Endothelial cell of umbilical vein (primary cell): ENCODE measurements at regions not wholly inside any gene's neighbourhood (a gene's known extent, or its start where the extent isn't known, plus 50 kb on each side); places are given as distances from the start of the nearest gene placed in this dataset.

Source experiments
- BruUV-seq: library from RNA; stranded (reverse); fragments of 400-500 nt; replicated peaks from 2 replicates; lab custom pipeline; 2021; lab: Mats Ljungman, UMichigan
- CTCF ChIA-PET: fragments of 300-600, 350-600 bp; sonication (Branson Sonifier 250); formaldehyde crosslinking; loops from one replicate; lab custom pipeline; 2021; ENCODE audit warnings: antibody characterized with exemption, inconsistent platforms; lab: Charles Lee
- POLR2A ChIA-PET: fragments of 300-600, 350-600 bp; sonication (Branson Sonifier 250); formaldehyde crosslinking; loops from one replicate; lab custom pipeline; 2021; ENCODE audit warnings: antibody characterized with exemption, inconsistent platforms; lab: Charles Lee
- DNase-seq: peaks from one replicate; pipeline ENCODE4 v3.0.0-alpha.2; 2011; ENCODE audit warnings: low read depth, low spot score
- FAIRE-seq: peaks from 2 replicates; lab custom pipeline; 2011; peaks lifted over from hg19 to GRCh38; lab: Jason Lieb, UNC
- H2AFZ ChIP-seq: 2 replicates; pipeline ENCODE4 v1.6.0; 2012; ENCODE audit warnings: low read depth, low read length, control low read depth, inconsistent platforms
- H3K27ac ChIP-seq: 2 replicates; pipeline ENCODE4 v1.5.1; 2011; ENCODE audit warnings: low read depth, mild to moderate bottlenecking, control low read depth, low read length, moderate library complexity; ENCODE audit not compliant: insufficient read depth
- H3K27me3 ChIP-seq, 2 experiments: 2 replicates each; pipeline versions ENCODE4 v1.6.0 to v1.6.1; 2011; ENCODE audit warnings: low read length in 2 of 2, mixed read lengths in 1 of 2; ENCODE audit not compliant: control insufficient read depth in 2 of 2, insufficient read depth in 2 of 2
- H3K36me3 ChIP-seq, 2 experiments: 2 replicates in 1 of 2; 3 replicates in 1 of 2; pipeline ENCODE4 v1.5.1; 2011; ENCODE audit warnings: low read length in 2 of 2, mild to moderate bottlenecking in 1 of 2, moderate library complexity in 1 of 2; ENCODE audit not compliant: control insufficient read depth in 2 of 2, insufficient read depth in 2 of 2; ENCODE audit errors: extremely low read depth in 1 of 2
- H3K4me1 ChIP-seq: 3 replicates; pipeline ENCODE4 v1.5.1; 2011; ENCODE audit warnings: mild to moderate bottlenecking, low read length; ENCODE audit not compliant: control insufficient read depth, insufficient read depth; ENCODE audit errors: extremely low read depth
- H3K4me2 ChIP-seq: 2 replicates; pipeline ENCODE4 v1.6.1; 2011; ENCODE audit warnings: low read length, control low read depth, mixed read lengths; ENCODE audit not compliant: insufficient read depth
- H3K4me3 ChIP-seq, 3 experiments: fragments of 200-600 bp in 1 of 3; sonication (generic), shearing (Covaris generic) in 1 of 3; replicated peaks in 1 of 3; 2 replicates each; pipeline ENCODE4 v1.5.1; 2011 to 2016; ENCODE audit warnings: control low read depth in 3 of 3, low read length in 3 of 3, mild to moderate bottlenecking in 2 of 3, inconsistent platforms in 1 of 3, low read depth in 1 of 3, moderate library complexity in 1 of 3; ENCODE audit not compliant: insufficient read depth in 1 of 3
- H3K79me2 ChIP-seq: 2 replicates; pipeline ENCODE4 v1.6.0; 2012; ENCODE audit warnings: low read length, inconsistent platforms; ENCODE audit not compliant: control insufficient read depth, insufficient read depth
- H3K9ac ChIP-seq: replicated peaks from 2 replicates; pipeline ENCODE3; 2011; ENCODE audit warnings: low read length, control low read depth; ENCODE audit not compliant: insufficient read depth; ENCODE audit errors: extremely low read depth
- H3K9me1 ChIP-seq: replicated peaks from 3 replicates; pipeline ENCODE4 v1.6.0; 2011; ENCODE audit warnings: mild to moderate bottlenecking, low read length; ENCODE audit not compliant: control insufficient read depth, insufficient read depth; ENCODE audit errors: extremely low read depth
- H3K9me3 ChIP-seq: replicated peaks from 2 replicates; pipeline ENCODE4 v1.5.1; 2012; ENCODE audit warnings: low read length, inconsistent platforms; ENCODE audit not compliant: control insufficient read depth, insufficient read depth
- H4K20me1 ChIP-seq: replicated peaks from 2 replicates; pipeline ENCODE3; 2011; ENCODE audit warnings: mild to moderate bottlenecking, low read length; ENCODE audit not compliant: control insufficient read depth, insufficient read depth; ENCODE audit errors: extremely low read depth
- EZH2 ChIP-seq: IDR thresholded peaks from 2 replicates; pipeline ENCODE4 v1.6.1; 2012; ENCODE audit warnings: borderline replicate concordance, low read depth, mild to moderate bottlenecking, moderate library complexity, low read length, inconsistent platforms; ENCODE audit not compliant: severe bottlenecking
- FOS ChIP-seq: IDR thresholded peaks from 2 replicates; pipeline ENCODE4 v1.6.1; 2011; ENCODE audit warnings: mild to moderate bottlenecking, low read length, moderate library complexity, borderline replicate concordance; ENCODE audit not compliant: insufficient read depth
- GATA2 ChIP-seq: IDR thresholded peaks from 2 replicates; pipeline ENCODE4 v1.7.0; 2011; ENCODE audit warnings: low read depth, mild to moderate bottlenecking, moderate library complexity, mixed read lengths, low read length; ENCODE audit not compliant: insufficient read length, insufficient read depth
- JUN ChIP-seq: IDR thresholded peaks from 2 replicates; pipeline ENCODE4 v1.6.1; 2011; ENCODE audit warnings: borderline replicate concordance, low read depth; ENCODE audit not compliant: insufficient read length, insufficient read depth
- MYC ChIP-seq: IDR thresholded peaks from one replicate; pipeline ENCODE4 v1.6.1; 2011; ENCODE audit warnings: mild to moderate bottlenecking, low read depth, low read length
- POLR2A ChIP-seq: IDR thresholded peaks from 2 replicates; pipeline ENCODE4 v1.6.1; 2012; ENCODE audit warnings: low read depth, mild to moderate bottlenecking, control low read depth, low read length
- POLR2AphosphoS5 ChIP-seq: IDR thresholded peaks from 2 replicates; pipeline ENCODE4 v1.6.1; 2012; ENCODE audit warnings: low read depth, mild to moderate bottlenecking, control low read depth, low read length, moderate library complexity; ENCODE audit not compliant: insufficient read depth
- dilution Hi-C: fragments of 300-500 bp; cut with MboI; formaldehyde crosslinking; loops from one replicate; pipeline ENCODE4 v1.15.0; 2019; ENCODE audit warnings: low sequenced_read_pairs; ENCODE audit not compliant: extremely low pct_ligation_motif_present
- intact Hi-C: fragments of 100-400 bp; cut with micrococcal nuclease; formaldehyde crosslinking; loops from one replicate; pipeline ENCODE4 v1.10.0; 2022
- TF ChIP-seq, protein P1 (sequence below), 2 donors: IDR thresholded peaks; 1 replicate in 1 of 2; 2 replicates in 1 of 2; pipeline ENCODE4 v1.5.1; 2011; ENCODE audit warnings: low read length in 2 of 2, mild to moderate bottlenecking in 2 of 2, moderate library complexity in 2 of 2, control low read depth in 1 of 2, inconsistent platforms in 1 of 2, low read depth in 1 of 2; ENCODE audit not compliant: insufficient read depth in 1 of 2; ENCODE audit errors: extremely low read depth in 1 of 2
- TF ChIP-seq, protein P2 (sequence below): IDR thresholded peaks from 2 replicates; pipeline ENCODE4 v1.6.1; 2011; ENCODE audit not compliant: insufficient read depth, insufficient read length

DNA sequence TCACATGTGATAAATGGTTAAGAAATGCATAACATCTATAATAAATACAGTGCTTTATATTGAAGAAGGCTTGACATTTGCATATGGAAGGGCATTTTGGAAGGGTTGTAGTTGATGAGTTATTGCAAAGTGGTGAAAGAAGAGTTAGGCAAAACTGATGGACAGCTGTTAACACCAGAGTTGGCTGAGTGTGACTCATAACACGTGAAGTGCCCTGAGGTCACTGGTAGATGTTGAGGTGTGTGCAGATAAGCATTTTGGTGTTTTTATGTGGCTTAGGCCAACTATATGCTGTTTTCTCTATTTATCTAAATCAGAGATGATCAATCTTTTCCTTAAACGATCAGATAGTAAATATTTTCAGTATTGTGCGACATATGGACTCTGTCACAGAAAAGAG lies 154.3 kb upstream of the KCNH7 start:
- H3K27ac ChIP-seq, result no peak overlapping the region
- no peak overlapping the region for H3K4me3 ChIP-seq
- CTCF ChIA-PET, result no interaction called here
- H3K4me1 ChIP-seq, result no peaks in the 10 kb centered on the region
- DNase-seq (no peak), FAIRE-seq (no peak)
- dilution Hi-C loops (no loop called here), intact Hi-C loops (loop anchor here (5.0 kb wide), 1 partner anchor 1909 kb away; no protein-coding TSS in a partner anchor)
- POLR2A ChIA-PET, result no interaction called here
- BruUV-seq, result no TSS peak
- no peaks in the 10 kb centered on the region for H3K27me3 ChIP-seq
- no peaks in the 10 kb centered on the region for H4K20me1 ChIP-seq
- no peak overlapping the region for H2AFZ ChIP-seq
- H3K9me1 ChIP-seq, result no peaks in the 10 kb centered on the region
- H3K9ac ChIP-seq, result no peak overlapping the region
- no peak overlapping the region for H3K4me2 ChIP-seq
- TF ChIP-seq, protein P1, sequence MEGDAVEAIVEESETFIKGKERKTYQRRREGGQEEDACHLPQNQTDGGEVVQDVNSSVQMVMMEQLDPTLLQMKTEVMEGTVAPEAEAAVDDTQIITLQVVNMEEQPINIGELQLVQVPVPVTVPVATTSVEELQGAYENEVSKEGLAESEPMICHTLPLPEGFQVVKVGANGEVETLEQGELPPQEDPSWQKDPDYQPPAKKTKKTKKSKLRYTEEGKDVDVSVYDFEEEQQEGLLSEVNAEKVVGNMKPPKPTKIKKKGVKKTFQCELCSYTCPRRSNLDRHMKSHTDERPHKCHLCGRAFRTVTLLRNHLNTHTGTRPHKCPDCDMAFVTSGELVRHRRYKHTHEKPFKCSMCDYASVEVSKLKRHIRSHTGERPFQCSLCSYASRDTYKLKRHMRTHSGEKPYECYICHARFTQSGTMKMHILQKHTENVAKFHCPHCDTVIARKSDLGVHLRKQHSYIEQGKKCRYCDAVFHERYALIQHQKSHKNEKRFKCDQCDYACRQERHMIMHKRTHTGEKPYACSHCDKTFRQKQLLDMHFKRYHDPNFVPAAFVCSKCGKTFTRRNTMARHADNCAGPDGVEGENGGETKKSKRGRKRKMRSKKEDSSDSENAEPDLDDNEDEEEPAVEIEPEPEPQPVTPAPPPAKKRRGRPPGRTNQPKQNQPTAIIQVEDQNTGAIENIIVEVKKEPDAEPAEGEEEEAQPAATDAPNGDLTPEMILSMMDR (IDR thresholded peaks at IDR 0.05; ENCODE audit: extremely low read depth in 1 of 2, insufficient read depth in 1 of 2, low read depth in 1 of 2, low read length in 2 of 2), result no peak
- no peak for TF ChIP-seq EZH2
- no peak for TF ChIP-seq POLR2A
- no peak for TF ChIP-seq JUN
- TF ChIP-seq MYC, result no peak
- TF ChIP-seq, protein P2, sequence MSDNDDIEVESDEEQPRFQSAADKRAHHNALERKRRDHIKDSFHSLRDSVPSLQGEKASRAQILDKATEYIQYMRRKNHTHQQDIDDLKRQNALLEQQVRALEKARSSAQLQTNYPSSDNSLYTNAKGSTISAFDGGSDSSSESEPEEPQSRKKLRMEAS, result no peak
- TF ChIP-seq POLR2AphosphoS5, result no peak
- TF ChIP-seq FOS, result no peak
- TF ChIP-seq GATA2, result no peak
- no peaks in the 10 kb centered on the region for H3K9me3 ChIP-seq
- H3K79me2 ChIP-seq, result no peaks in the 10 kb centered on the region
- no peaks in the 10 kb centered on the region for H3K36me3 ChIP-seq
